SK-N-SH treated with all-trans-retinoic acid at 6 μM for 48 hours (cell line): ENCODE measurements at regions not wholly inside any gene's neighbourhood (a gene's known extent, or its start where the extent isn't known, plus 50 kb on each side); places are given as distances from the start of the nearest gene placed in this dataset.

Experiments used
- ATAC-seq: fragments of 200-7000 bp; cut with Tn5 transposase; 3 replicates; pipeline ENCODE4 v1.9.1; 2020; ENCODE audit warnings: mild to moderate bottlenecking, moderate library complexity
- ARNTL ChIP-seq: fragments of 450-650 bp; formaldehyde crosslinking; IDR thresholded peaks from 2 replicates; pipeline ENCODE4 v1.5.0; 2020; ENCODE audit warnings: low read depth, mild to moderate bottlenecking, moderate library complexity, borderline replicate concordance
- BACH2 ChIP-seq: fragments of 250-450 bp; sonication (Bioruptor Pico); IDR thresholded peaks from 2 replicates; pipeline ENCODE4 v1.9.0; 2021; ENCODE audit warnings: mild to moderate bottlenecking, borderline replicate concordance
- CREB5 ChIP-seq: fragments of 250-450 bp; sonication (Bioruptor Pico); IDR thresholded peaks from 2 replicates; pipeline ENCODE4 v1.5.1; 2020; ENCODE audit warnings: low read depth, mild to moderate bottlenecking, moderate library complexity
- CSDC2 ChIP-seq: fragments of 250-450 bp; sonication (Bioruptor Pico); IDR thresholded peaks from 2 replicates; pipeline ENCODE4 v1.5.0; 2020; ENCODE audit warnings: mild to moderate bottlenecking, moderate library complexity
- CSRNP3 ChIP-seq: fragments of 250-450 bp; sonication (Bioruptor Pico); IDR thresholded peaks from 2 replicates; pipeline ENCODE4 v1.5.1; 2021; ENCODE audit warnings: mild to moderate bottlenecking, moderate library complexity
- ESRRG ChIP-seq: fragments of 250-450 bp; sonication (Bioruptor Pico); IDR thresholded peaks from 2 replicates; pipeline ENCODE4 v1.6.1; 2021; ENCODE audit warnings: mild to moderate bottlenecking
- ISL1 ChIP-seq: fragments of 250-450 bp; sonication (Bioruptor Pico); IDR thresholded peaks from 2 replicates; pipeline ENCODE4 v2.1.2; 2022; ENCODE audit warnings: mild to moderate bottlenecking, moderate library complexity
- OSR1 ChIP-seq: fragments of 250-450 bp; sonication (Bioruptor Pico); IDR thresholded peaks from 2 replicates; pipeline ENCODE4 v1.8.0; 2022; ENCODE audit warnings: moderate library complexity, mild to moderate bottlenecking, inconsistent platforms
- PATZ1 ChIP-seq: fragments of 250-450 bp; sonication (Bioruptor Pico); IDR thresholded peaks from 2 replicates; pipeline ENCODE4 v1.8.0; 2020; ENCODE audit warnings: mild to moderate bottlenecking, moderate library complexity, borderline replicate concordance
- POU6F1 ChIP-seq: fragments of 250-450 bp; sonication (Bioruptor Pico); IDR thresholded peaks from 2 replicates; pipeline ENCODE4 v1.8.0; 2021; ENCODE audit warnings: low read depth, mild to moderate bottlenecking, moderate library complexity, borderline replicate concordance
- PPARA ChIP-seq: fragments of 250-450 bp; sonication (Bioruptor Pico); IDR thresholded peaks from 2 replicates; pipeline ENCODE4 v1.5.0; 2020; ENCODE audit warnings: mild to moderate bottlenecking, borderline replicate concordance
- TCF4 ChIP-seq: fragments of 250-450 bp; sonication (Bioruptor Pico); IDR thresholded peaks from 2 replicates; pipeline ENCODE4 v1.8.0; 2021; ENCODE audit warnings: mild to moderate bottlenecking, moderate library complexity, borderline replicate concordance
- TOX ChIP-seq: fragments of 250-450 bp; sonication (Bioruptor Pico); IDR thresholded peaks from 2 replicates; pipeline ENCODE4 v1.8.0; 2021; ENCODE audit warnings: mild to moderate bottlenecking, moderate library complexity, borderline replicate concordance
- TSHZ2 ChIP-seq: fragments of 250-450 bp; sonication (Bioruptor Pico); IDR thresholded peaks from 2 replicates; pipeline ENCODE4 v1.5.0; 2020; ENCODE audit warnings: mild to moderate bottlenecking, moderate library complexity
- ZC3H10 ChIP-seq: fragments of 250-450 bp; sonication (Bioruptor Pico); IDR thresholded peaks from 2 replicates; pipeline ENCODE4 v1.5.1; 2021; ENCODE audit warnings: mild to moderate bottlenecking, moderate library complexity
- ZFP3 ChIP-seq: fragments of 250-450 bp; sonication (Bioruptor Pico); IDR thresholded peaks from 2 replicates; pipeline ENCODE4 v1.5.0; 2020; ENCODE audit warnings: mild to moderate bottlenecking, moderate library complexity
- ZFP30 ChIP-seq: fragments of 450-650 bp; formaldehyde crosslinking; IDR thresholded peaks from 2 replicates; pipeline ENCODE4 v1.5.0; 2022; ENCODE audit warnings: mild to moderate bottlenecking, moderate library complexity
- ZNF565 ChIP-seq: fragments of 450-650 bp; formaldehyde crosslinking; conservative IDR thresholded peaks from 2 replicates; pipeline ENCODE4 v1.5.0; 2020; ENCODE audit warnings: low read depth, mild to moderate bottlenecking, moderate library complexity
- ZNF70 ChIP-seq: fragments of 450-650 bp; formaldehyde crosslinking; IDR thresholded peaks from 2 replicates; pipeline ENCODE4 v1.5.0; 2020; ENCODE audit warnings: mild to moderate bottlenecking, moderate library complexity
- ZNF8 ChIP-seq: fragments of 450-650 bp; formaldehyde crosslinking; IDR thresholded peaks from 2 replicates; pipeline ENCODE4 v1.5.0; 2020; ENCODE audit warnings: mild to moderate bottlenecking, moderate library complexity

- TF ChIP-seq CSRNP3 (CRISPR knock-in tag) (no peak), PPARA (CRISPR knock-in tag) (no peak), POU6F1 (CRISPR knock-in tag) (no peak), TSHZ2 (no peak), ISL1 (no peak), ZFP30 (CRISPR knock-in tag) (no peak), TOX (CRISPR knock-in tag) (no peak), ZNF8 (no peak)
- no peak for ATAC-seq
These were observed 923.8 kb downstream of the RAPGEF2 start for GRCh38 chr4:160026721-160027120.

GRCh38 chr4:160034501-160034900 is 931.6 kb downstream of the RAPGEF2 start:
- no peak for ATAC-seq
- TF ChIP-seq TCF4 (CRISPR knock-in tag) = no peak
- no peak for TF ChIP-seq ISL1
- TF ChIP-seq CREB5 = no peak
- no peak for TF ChIP-seq PPARA (CRISPR knock-in tag)
- no peak for TF ChIP-seq TOX (CRISPR knock-in tag)
- TF ChIP-seq ARNTL (CRISPR knock-in tag) = no peak
- TF ChIP-seq OSR1 (CRISPR knock-in tag) = no peak
- TF ChIP-seq ZNF8 = no peak

GRCh38 chr4:160038615-160039014 is 935.7 kb downstream of the RAPGEF2 start:
- ATAC-seq = no peak
- TF ChIP-seq ARNTL (CRISPR knock-in tag) (no peak), ISL1 (0 out of 2 replicates have a peak, but pooled peaks have one; percentile 21)

- no peak for TF ChIP-seq ZFP30 (CRISPR knock-in tag)
- TF ChIP-seq ARNTL (CRISPR knock-in tag) = no peak
- no peak for TF ChIP-seq PATZ1 (CRISPR knock-in tag)
- no peak for TF ChIP-seq ZNF70 (CRISPR knock-in tag)
- TF ChIP-seq BACH2 (CRISPR knock-in tag) = no peak
- TF ChIP-seq POU6F1 (CRISPR knock-in tag) = no peak
- no peak for TF ChIP-seq CSDC2 (CRISPR knock-in tag)
- no peak for TF ChIP-seq ZNF565
- TF ChIP-seq ZFP3 = no peak
- TF ChIP-seq ZC3H10 = no peak
- TF ChIP-seq TCF4 (CRISPR knock-in tag) = no peak
- no peak for TF ChIP-seq CSRNP3 (CRISPR knock-in tag)
- no peak for TF ChIP-seq TOX (CRISPR knock-in tag)
- TF ChIP-seq ESRRG = no peak
- TF ChIP-seq, all 23 proteins: peak for 0
- no peak for ATAC-seq
These were observed 941.8 kb downstream of the RAPGEF2 start for GRCh38 chr4:160044693-160045092.
